Naive B cell (primary cell): ENCODE measurements at regions not wholly inside any gene's neighbourhood (a gene's known extent, or its start where the extent isn't known, plus 50 kb on each side); places are given as distances from the start of the nearest gene placed in this dataset.

Experiments used
- ATAC-seq, 2 donors: fragments of 150-1000 bp; cut with Tn5 transposase; 2 replicates each; pipeline ENCODE4 v1.10.0; 2021; ENCODE audit warnings: low read depth in 2 of 2, mild to moderate bottlenecking in 2 of 2, moderate library complexity in 2 of 2
- DNase-seq: peaks from one replicate; pipeline ENCODE4 v3.0.0; 2022
- H3K27ac Mint-ChIP-seq, 6 donors: one replicate each; pipeline ENCODE4 v1.8.0; 2020 to 2022; ENCODE audit warnings: mild to moderate bottlenecking in 6 of 6, mixed read lengths in 6 of 6, moderate library complexity in 5 of 6, inconsistent platforms in 2 of 6
- H3K27me3 Mint-ChIP-seq, 3 donors: one replicate each; pipeline ENCODE4 v1.8.0; 2021 to 2022; ENCODE audit warnings: mixed read lengths in 3 of 3, mild to moderate bottlenecking in 1 of 3
- H3K36me3 Mint-ChIP-seq, 2 donors: one replicate each; pipeline ENCODE4 v1.8.0; 2020 to 2022; ENCODE audit warnings: mixed read lengths in 2 of 2, inconsistent platforms in 1 of 2, mild to moderate bottlenecking in 1 of 2
- H3K4me1 Mint-ChIP-seq, 3 donors: one replicate each; pipeline ENCODE4 v1.8.0; 2020 to 2022; ENCODE audit warnings: mixed read lengths in 3 of 3, inconsistent platforms in 1 of 3, mild to moderate bottlenecking in 1 of 3, moderate library complexity in 1 of 3
- H3K4me3 Mint-ChIP-seq, 8 donors: one replicate each; pipeline ENCODE4 v1.8.0; 2020 to 2022; ENCODE audit warnings: mild to moderate bottlenecking in 8 of 8, mixed read lengths in 8 of 8, moderate library complexity in 8 of 8, inconsistent platforms in 2 of 8
- H3K9me3 Mint-ChIP-seq, 7 donors: one replicate each; pipeline ENCODE4 v1.8.0; 2020 to 2022; ENCODE audit warnings: mixed read lengths in 7 of 7, mild to moderate bottlenecking in 5 of 7, inconsistent platforms in 2 of 7, moderate library complexity in 1 of 7

GRCh38 chr4:85362550-85362949 lies 112.4 kb upstream of the ARHGAP24 start:
- peaks cover 0 to 8% (median 0%) of the 10 kb centered on the region in 3 donors for H3K4me1 Mint-ChIP-seq
- DNase-seq (no peak), ATAC-seq (no peak)

GRCh38 chr4:85367815-85368214 lies 107.1 kb upstream of the ARHGAP24 start:
- H3K27me3 Mint-ChIP-seq: no peaks in the 10 kb centered on the region
- no peak for ATAC-seq
- H3K27ac Mint-ChIP-seq: peak overlapping the region in 1 of 6 donors; percentile 79
- H3K4me1 Mint-ChIP-seq: peaks cover 21 to 24% (median 23%) of the 10 kb centered on the region in 3 donors
- H3K36me3 Mint-ChIP-seq: no peaks in the 10 kb centered on the region
- DNase-seq: no peak
- H3K4me3 Mint-ChIP-seq: no peak overlapping the region
- H3K9me3 Mint-ChIP-seq: peaks cover 0 to 8% (median 0%) of the 10 kb centered on the region in 7 donors

More at GRCh38 chr4:85362550-85362949, 112.4 kb upstream of the ARHGAP24 start:
- Mint-ChIP-seq H3K36me3 (peaks cover 8 to 20% of the 10 kb centered on the region in 2 donors), H3K9me3 (peaks cover 3 to 17% (median 10%) of the 10 kb centered on the region in 7 donors), H3K27me3 (peaks cover 0 to 26% (median 10%) of the 10 kb centered on the region in 3 donors), H3K4me3 (peak overlapping the region in 1 of 8 donors; percentile 36), H3K27ac (no peak overlapping the region)

GRCh38 chr4:85368240-85368639 lies 106.7 kb upstream of the ARHGAP24 start:
- peak overlapping the region in 1 of 6 donors; percentile 79 for H3K27ac Mint-ChIP-seq
- H3K4me1 Mint-ChIP-seq: peaks cover 21 to 24% (median 23%) of the 10 kb centered on the region in 3 donors
- H3K9me3 Mint-ChIP-seq: peaks cover 0 to 8% (median 0%) of the 10 kb centered on the region in 7 donors
- H3K27me3 Mint-ChIP-seq: no peaks in the 10 kb centered on the region
- H3K36me3 Mint-ChIP-seq: no peaks in the 10 kb centered on the region
- ATAC-seq (no peak), DNase-seq (no peak)
- H3K4me3 Mint-ChIP-seq: no peak overlapping the region

- H3K4me3 Mint-ChIP-seq: peak overlapping the region in 4 of 8 donors; percentile 30 to 69 (median 54)
- DNase-seq: peak; percentile 43
- peaks cover 0 to 8% (median 0%) of the 10 kb centered on the region in 7 donors for H3K9me3 Mint-ChIP-seq
- peaks cover 0 to 2% (median 1%) of the 10 kb centered on the region in 3 donors for H3K27me3 Mint-ChIP-seq
- peaks cover 21 to 24% (median 23%) of the 10 kb centered on the region in 3 donors for H3K4me1 Mint-ChIP-seq
- peaks cover 0 to 2% of the 10 kb centered on the region in 2 donors for H3K36me3 Mint-ChIP-seq
- H3K27ac Mint-ChIP-seq: peak overlapping the region in 5 of 6 donors; percentile 22 to 86 (median 77)
- ATAC-seq: peak; percentile 77 to 86
Observed at GRCh38 chr4:85368932-85369331, 106.0 kb upstream of the ARHGAP24 start.

GRCh38 chr4:85369703-85370380 lies 105.1 kb upstream of the ARHGAP24 start:
- peaks cover 0 to 8% (median 6%) of the 10 kb centered on the region in 3 donors for H3K27me3 Mint-ChIP-seq
- H3K4me1 Mint-ChIP-seq: peaks cover 21 to 24% (median 23%) of the 10 kb centered on the region in 3 donors

GRCh38 chr4:85370400-85371032 lies 104.4 kb upstream of the ARHGAP24 start:
- Mint-ChIP-seq H3K4me3 (peak overlapping the region in 4 of 8 donors; percentile 17 to 54 (median 38)), H3K9me3 (peaks cover 0 to 8% (median 0%) of the 10 kb centered on the region in 7 donors), H3K27ac (peak overlapping the region in 5 of 6 donors; percentile 26 to 92 (median 55)), H3K36me3 (peaks cover 0 to 7% of the 10 kb centered on the region in 2 donors), H3K27me3 (peaks cover 0 to 8% (median 6%) of the 10 kb centered on the region in 3 donors), H3K4me1 (peaks cover 21 to 24% (median 23%) of the 10 kb centered on the region in 3 donors)
- peak; percentile 77 to 81 for ATAC-seq
- DNase-seq: peak; percentile 41

More at GRCh38 chr4:85369703-85370380, 105.1 kb upstream of the ARHGAP24 start:
- ATAC-seq (no peak), DNase-seq (no peak)
- peak overlapping the region; percentile 21 to 94 (median 72) for H3K27ac Mint-ChIP-seq
- H3K4me3 Mint-ChIP-seq: peak overlapping the region in 4 of 8 donors; percentile 17 to 80 (median 44)
- peaks cover 0 to 8% (median 0%) of the 10 kb centered on the region in 7 donors for H3K9me3 Mint-ChIP-seq
- H3K36me3 Mint-ChIP-seq: peaks cover 0 to 7% of the 10 kb centered on the region in 2 donors

- Mint-ChIP-seq H3K9me3 (peaks cover 0 to 8% (median 0%) of the 10 kb centered on the region in 7 donors), H3K27me3 (peaks cover 0 to 8% (median 6%) of the 10 kb centered on the region in 3 donors), H3K4me1 (peaks cover 21 to 24% (median 23%) of the 10 kb centered on the region in 3 donors), H3K4me3 (no peak overlapping the region), H3K27ac (peak overlapping the region in 1 of 6 donors; percentile 12), H3K36me3 (peaks cover 0 to 7% of the 10 kb centered on the region in 2 donors)
- DNase-seq (no peak), ATAC-seq (no peak)
Observed at GRCh38 chr4:85372966-85373365, 102.0 kb upstream of the ARHGAP24 start.

GRCh38 chr4:85376285-85376684 lies 98.7 kb upstream of the ARHGAP24 start:
- H3K27ac Mint-ChIP-seq: no peak overlapping the region
- H3K4me3 Mint-ChIP-seq: no peak overlapping the region
- peaks cover 0 to 7% of the 10 kb centered on the region in 2 donors for H3K36me3 Mint-ChIP-seq
- DNase-seq (no peak), ATAC-seq (no peak)
- no peaks in the 10 kb centered on the region for H3K4me1 Mint-ChIP-seq
- peaks cover 0 to 6% (median 0%) of the 10 kb centered on the region in 7 donors for H3K9me3 Mint-ChIP-seq
- peaks cover 0 to 12% (median 8%) of the 10 kb centered on the region in 3 donors for H3K27me3 Mint-ChIP-seq

- H3K4me1 Mint-ChIP-seq: peaks cover 0 to 2% (median 0%) of the 10 kb centered on the region in 3 donors
- H3K9me3 Mint-ChIP-seq: peaks cover 0 to 6% (median 1%) of the 10 kb centered on the region in 7 donors
- no peaks in the 10 kb centered on the region for H3K36me3 Mint-ChIP-seq
- no peak for DNase-seq
- ATAC-seq: no peak
- no peak overlapping the region for H3K27ac Mint-ChIP-seq
- peaks cover 0 to 5% (median 0%) of the 10 kb centered on the region in 3 donors for H3K27me3 Mint-ChIP-seq
- no peak overlapping the region for H3K4me3 Mint-ChIP-seq
Observed at GRCh38 chr4:85381968-85382367, 93.0 kb upstream of the ARHGAP24 start.

GRCh38 chr4:85391071-85391470 lies 83.9 kb upstream of the ARHGAP24 start:
- Mint-ChIP-seq H3K4me3 (peak overlapping the region in 1 of 8 donors; percentile 40), H3K4me1 (peaks cover 24 to 41% (median 29%) of the 10 kb centered on the region in 3 donors), H3K36me3 (peaks cover 0 to under 1% of the 10 kb centered on the region in 2 donors), H3K27ac (peak overlapping the region in 1 of 6 donors; percentile 60), H3K27me3 (no peaks in the 10 kb centered on the region), H3K9me3 (peaks cover 0 to 6% (median 0%) of the 10 kb centered on the region in 7 donors)
- ATAC-seq: no peak
- DNase-seq: no peak

- H3K9me3 Mint-ChIP-seq: peaks cover 0 to 6% (median 0%) of the 10 kb centered on the region in 7 donors
- peak overlapping the region in 4 of 8 donors; percentile 5 to 53 (median 30) for H3K4me3 Mint-ChIP-seq
- peak overlapping the region in 1 of 6 donors; percentile 68 for H3K27ac Mint-ChIP-seq
- H3K27me3 Mint-ChIP-seq: no peaks in the 10 kb centered on the region
- peaks cover 0 to 7% of the 10 kb centered on the region in 2 donors for H3K36me3 Mint-ChIP-seq
- no peak for ATAC-seq
- DNase-seq: no peak
- peaks cover 24 to 41% (median 29%) of the 10 kb centered on the region in 3 donors for H3K4me1 Mint-ChIP-seq
Observed at GRCh38 chr4:85391589-85392410, 83.2 kb upstream of the ARHGAP24 start.

- no peaks in the 10 kb centered on the region for H3K27me3 Mint-ChIP-seq
- H3K9me3 Mint-ChIP-seq: peaks cover 0 to 3% (median 0%) of the 10 kb centered on the region in 7 donors
- DNase-seq: peak; percentile 33
- H3K36me3 Mint-ChIP-seq: peaks cover 0 to 7% of the 10 kb centered on the region in 2 donors
- ATAC-seq: peak; percentile 89 to 94
- H3K4me1 Mint-ChIP-seq: peaks cover 23 to 38% (median 24%) of the 10 kb centered on the region in 3 donors
- H3K27ac Mint-ChIP-seq: peak overlapping the region in 3 of 6 donors; percentile 21 to 70 (median 44)
- H3K4me3 Mint-ChIP-seq: peak overlapping the region in 6 of 8 donors; percentile 23 to 78 (median 58)
Observed at GRCh38 chr4:85393201-85393600, 81.7 kb upstream of the ARHGAP24 start.
